HepG2 (cell line): ENCODE measurements at regions not wholly inside any gene's neighbourhood (a gene's known extent, or its start where the extent isn't known, plus 50 kb on each side); places are given as distances from the start of the nearest gene placed in this dataset.

Experiments used
- ATAC-seq: fragments of 200-7000 bp; cut with Tn5 transposase; 3 replicates; pipeline ENCODE4 v1.9.1; 2020; ENCODE audit warnings: mild to moderate bottlenecking, moderate library complexity
- BruUV-seq: library from RNA; stranded (reverse); fragments of 400-500 nt; replicated peaks from 2 replicates; lab custom pipeline; 2021; lab: Mats Ljungman, UMichigan
- CTCF ChIA-PET: fragments of 300-600 bp; formaldehyde crosslinking; extraction: SDS; loops from one replicate; lab custom pipeline; 2021; ENCODE audit warnings: low total read pairs, inconsistent platforms, low intra/inter-chr PET ratio; lab: Yijun Ruan, JAX
- POLR2A ChIA-PET: fragments of 350-600 bp; sonication (Branson Sonifier 250); formaldehyde crosslinking; loops from one replicate; lab custom pipeline; 2020; ENCODE audit warnings: antibody characterized with exemption, inconsistent platforms; lab: Yijun Ruan, JAX
- DNase-seq: peaks from one replicate; pipeline ENCODE4 v3.0.0-alpha.2; 2015; ENCODE audit warnings: low spot score
- FAIRE-seq: peaks from 3 replicates; lab custom pipeline; 2011; peaks lifted over from hg19 to GRCh38; lab: Jason Lieb, UNC
- H2AFZ ChIP-seq: one replicate; pipeline ENCODE4 v1.6.1; 2011; ENCODE audit warnings: low read length, inconsistent platforms
- H3K27ac ChIP-seq: fragments of 300-600 bp; 3 replicates; pipeline ENCODE4 v1.8.0; 2011; ENCODE audit warnings: mixed run types, mild to moderate bottlenecking, mixed read lengths, low read length, inconsistent platforms; ENCODE audit not compliant: insufficient read depth; ENCODE audit errors: extremely low read length
- H3K27me3 ChIP-seq, 2 experiments: fragments of 200-600 bp in 1 of 2; 2 replicates in 1 of 2; 3 replicates in 1 of 2; pipeline versions ENCODE4 v1.6.0 to v1.8.0; 2011; ENCODE audit warnings: low read length in 2 of 2, mild to moderate bottlenecking in 2 of 2, moderate library complexity in 2 of 2, inconsistent platforms in 1 of 2; ENCODE audit not compliant: insufficient read depth in 2 of 2, control insufficient read depth in 1 of 2
- H3K36me3 ChIP-seq, 2 experiments: fragments of 200-600 bp in 1 of 2; replicated peaks in 1 of 2; 2 replicates in 1 of 2; 3 replicates in 1 of 2; pipeline versions ENCODE4 v1.5.1 to v1.8.0; 2011; ENCODE audit warnings: low read length in 2 of 2, inconsistent platforms in 1 of 2; ENCODE audit not compliant: insufficient read depth in 2 of 2, control insufficient read depth in 1 of 2
- H3K4me1 ChIP-seq: 2 replicates; pipeline ENCODE4 v1.5.1; 2012; ENCODE audit warnings: low read length, inconsistent platforms; ENCODE audit not compliant: insufficient read depth
- H3K4me2 ChIP-seq: 2 replicates; pipeline ENCODE4 v1.6.0; 2011; ENCODE audit warnings: low read depth, low read length, inconsistent platforms
- H3K4me3 ChIP-seq, 3 experiments: fragments of 200-600 bp in 1 of 3; sonication (generic), shearing (Covaris generic) in 1 of 3; replicated peaks in 1 of 3; 2 replicates each; pipeline ENCODE4 v1.5.1; 2011 to 2016; ENCODE audit warnings: low read length in 3 of 3, inconsistent platforms in 2 of 3, low read depth in 2 of 3, mild to moderate bottlenecking in 2 of 3, control low read depth in 1 of 3, mixed read lengths in 1 of 3; ENCODE audit not compliant: insufficient read depth in 1 of 3
- H3K79me2 ChIP-seq: one replicate; pipeline ENCODE4 v1.6.1; 2011; ENCODE audit warnings: low read length, inconsistent platforms; ENCODE audit not compliant: insufficient read depth
- H3K9ac ChIP-seq: 2 replicates; pipeline ENCODE4 v1.6.0; 2011; ENCODE audit warnings: mild to moderate bottlenecking, low read depth, low read length, inconsistent platforms; ENCODE audit not compliant: insufficient read depth
- H3K9me3 ChIP-seq: 2 replicates; pipeline ENCODE4 v1.5.1; 2012; ENCODE audit warnings: mild to moderate bottlenecking, low read length
- H4K20me1 ChIP-seq: 2 replicates; pipeline ENCODE4 v1.6.0; 2011; ENCODE audit warnings: inconsistent platforms, mild to moderate bottlenecking, low read length, moderate library complexity; ENCODE audit not compliant: insufficient read depth
- FOXM1 ChIP-seq: sonication (generic); formaldehyde crosslinking; IDR thresholded peaks from 2 replicates; pipeline ENCODE4 v1.5.0; 2020; ENCODE audit warnings: missing genetic modification reagents
- HNF4A ChIP-seq: sonication (generic); formaldehyde crosslinking; IDR thresholded peaks from 2 replicates; pipeline ENCODE4 v1.4.0; 2020; ENCODE audit warnings: missing genetic modification reagents
- KLF11 ChIP-seq: IDR thresholded peaks from 2 replicates; pipeline ENCODE4 v1.6.1; 2016; ENCODE audit warnings: missing compliant biosample characterization
- MIER2 ChIP-seq: IDR thresholded peaks from 2 replicates; pipeline ENCODE4 v1.6.1; 2016; ENCODE audit warnings: missing biosample characterization, missing genetic modification reagents
- NFE2 ChIP-seq: sonication (generic); formaldehyde crosslinking; IDR thresholded peaks from 2 replicates; pipeline ENCODE4 v1.4.0; 2020; ENCODE audit warnings: missing genetic modification reagents
- POLR2AphosphoS2 ChIP-seq: IDR thresholded peaks from 2 replicates; pipeline ENCODE4 v1.6.1; 2011; ENCODE audit warnings: low read depth, low read length, improper control_type of control experiment
- SP1 ChIP-seq, 2 experiments: fragments of 450-650 bp in 1 of 2; sonication (generic) in 1 of 2; formaldehyde crosslinking in 1 of 2; IDR thresholded peaks; 2 replicates each; pipeline versions ENCODE4 v1.4.0 to v1.6.1; 2016 to 2020; ENCODE audit warnings: missing genetic modification reagents in 1 of 2
- THYN1 ChIP-seq: sonication (generic); formaldehyde crosslinking; IDR thresholded peaks from 2 replicates; pipeline ENCODE4 v1.8.1; 2023; ENCODE audit warnings: low read depth, mild to moderate bottlenecking, moderate library complexity, missing genetic modification reagents, borderline replicate concordance
- ZBTB3 ChIP-seq: sonication (generic); formaldehyde crosslinking; IDR thresholded peaks from 2 replicates; pipeline ENCODE4 v1.4.0; 2020; ENCODE audit warnings: low read depth, mild to moderate bottlenecking, moderate library complexity, missing genetic modification reagents, borderline replicate concordance
- ZNF10 ChIP-seq: sonication (generic); formaldehyde crosslinking; IDR thresholded peaks from 2 replicates; pipeline ENCODE4 v1.4.0; 2020; ENCODE audit warnings: mild to moderate bottlenecking, low read depth, missing genetic modification reagents, borderline replicate concordance
- ZNF496 ChIP-seq: sonication (generic); formaldehyde crosslinking; IDR thresholded peaks from 2 replicates; pipeline ENCODE4 v1.8.1; 2023; ENCODE audit warnings: mild to moderate bottlenecking, moderate library complexity, missing genetic modification reagents; ENCODE audit not compliant: insufficient replicate concordance
- WGBS: methylation state at CpG from one replicate; pipeline ENCODE4 v1.1.6; 2017; ENCODE audit warnings: low lambda C conversion rate; 5-methylcytosine and 5-hydroxymethylcytosine counted together
- in situ Hi-C: cut with HindIII; loops from 2 replicates; pipeline ENCODE4 v1.10.0; 2017; ENCODE audit warnings: low pct_unique_long_range_greater_than_20kb; ENCODE audit not compliant: extremely low pct_ligation_motif_present
- intact Hi-C: fragments of 100-400 bp; cut with micrococcal nuclease; formaldehyde crosslinking; loops from one replicate; pipeline ENCODE4 v1.10.0; 2022; ENCODE audit not compliant: unreplicated experiment
- TF ChIP-seq, protein P1 (sequence below): sonication (generic); formaldehyde crosslinking; IDR thresholded peaks from 2 replicates; pipeline ENCODE4 v1.5.0; 2020; ENCODE audit warnings: missing genetic modification reagents, mild to moderate bottlenecking, borderline replicate concordance
- TF ChIP-seq, protein P2 (sequence below): sonication (generic); formaldehyde crosslinking; IDR thresholded peaks from 2 replicates; pipeline ENCODE4 v1.5.0; 2020; ENCODE audit warnings: mild to moderate bottlenecking, missing genetic modification reagents, borderline replicate concordance
- TF ChIP-seq, protein P3 (sequence below): fragments of 450-650 bp; IDR thresholded peaks from 2 replicates; pipeline ENCODE4 v1.6.1; 2017

DNA sequence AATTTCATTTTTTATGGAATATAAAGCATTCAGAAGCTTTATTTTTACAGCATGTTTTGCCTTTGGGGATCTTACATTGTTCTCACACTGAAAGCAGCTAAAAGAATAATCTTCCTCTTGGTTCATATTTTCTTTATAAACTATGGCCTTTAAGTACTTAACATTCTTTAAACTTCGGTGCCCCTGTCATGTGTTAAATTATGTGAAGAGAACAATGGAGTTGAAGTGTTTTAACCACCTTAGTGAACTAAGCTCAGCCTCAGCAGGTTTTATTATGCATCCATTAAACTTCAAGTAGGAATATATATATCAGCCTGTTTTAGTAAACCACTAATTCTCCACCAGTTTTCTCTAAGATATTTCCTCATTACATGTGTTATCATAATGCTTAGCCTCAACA is 371.4 kb upstream of the CDH18 start:
- WGBS = 0% methylated on average over 1 of the region's 1 CpG
- H3K4me3 ChIP-seq = no peak overlapping the region
- no peaks in the 10 kb centered on the region for H3K4me1 ChIP-seq
- ChIA-PET CTCF (no interaction called here), POLR2A (no interaction called here)
- in situ Hi-C loops (no loop called here), intact Hi-C loops (no loop called here)
- no peaks in the 10 kb centered on the region for H3K9me3 ChIP-seq
- H4K20me1 ChIP-seq = no peaks in the 10 kb centered on the region
- no peak for DNase-seq
- H2AFZ ChIP-seq = no peak overlapping the region
- H3K36me3 ChIP-seq = no peaks in the 10 kb centered on the region
- no peak for ATAC-seq
- no peak overlapping the region for H3K9ac ChIP-seq
- BruUV-seq = no TSS peak
- TF ChIP-seq ZNF10 (CRISPR knock-in tag) (no peak), ZBTB3 (CRISPR knock-in tag) (no peak), MIER2 (CRISPR knock-in tag) (no peak), THYN1 (CRISPR knock-in tag) (no peak), KLF11 (CRISPR knock-in tag) (no peak), NFE2 (no peak), SP1 (IDR thresholded peaks at IDR 0.05) (no peak), SP1 (CRISPR knock-in tag; IDR thresholded peaks at IDR 0.05) (no peak), POLR2AphosphoS2 (no peak), FOXM1 (no peak), ZNF496 (CRISPR knock-in tag) (no peak), HNF4A (no peak)
- TF ChIP-seq, protein P1, sequence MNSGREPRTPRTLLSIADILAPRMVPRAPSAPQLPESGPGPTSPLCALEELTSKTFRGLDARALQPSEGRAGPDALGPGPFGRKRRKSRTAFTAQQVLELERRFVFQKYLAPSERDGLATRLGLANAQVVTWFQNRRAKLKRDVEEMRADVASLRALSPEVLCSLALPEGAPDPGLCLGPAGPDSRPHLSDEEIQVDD (CRISPR knock-in tag) = no peak
- TF ChIP-seq, protein P2, sequence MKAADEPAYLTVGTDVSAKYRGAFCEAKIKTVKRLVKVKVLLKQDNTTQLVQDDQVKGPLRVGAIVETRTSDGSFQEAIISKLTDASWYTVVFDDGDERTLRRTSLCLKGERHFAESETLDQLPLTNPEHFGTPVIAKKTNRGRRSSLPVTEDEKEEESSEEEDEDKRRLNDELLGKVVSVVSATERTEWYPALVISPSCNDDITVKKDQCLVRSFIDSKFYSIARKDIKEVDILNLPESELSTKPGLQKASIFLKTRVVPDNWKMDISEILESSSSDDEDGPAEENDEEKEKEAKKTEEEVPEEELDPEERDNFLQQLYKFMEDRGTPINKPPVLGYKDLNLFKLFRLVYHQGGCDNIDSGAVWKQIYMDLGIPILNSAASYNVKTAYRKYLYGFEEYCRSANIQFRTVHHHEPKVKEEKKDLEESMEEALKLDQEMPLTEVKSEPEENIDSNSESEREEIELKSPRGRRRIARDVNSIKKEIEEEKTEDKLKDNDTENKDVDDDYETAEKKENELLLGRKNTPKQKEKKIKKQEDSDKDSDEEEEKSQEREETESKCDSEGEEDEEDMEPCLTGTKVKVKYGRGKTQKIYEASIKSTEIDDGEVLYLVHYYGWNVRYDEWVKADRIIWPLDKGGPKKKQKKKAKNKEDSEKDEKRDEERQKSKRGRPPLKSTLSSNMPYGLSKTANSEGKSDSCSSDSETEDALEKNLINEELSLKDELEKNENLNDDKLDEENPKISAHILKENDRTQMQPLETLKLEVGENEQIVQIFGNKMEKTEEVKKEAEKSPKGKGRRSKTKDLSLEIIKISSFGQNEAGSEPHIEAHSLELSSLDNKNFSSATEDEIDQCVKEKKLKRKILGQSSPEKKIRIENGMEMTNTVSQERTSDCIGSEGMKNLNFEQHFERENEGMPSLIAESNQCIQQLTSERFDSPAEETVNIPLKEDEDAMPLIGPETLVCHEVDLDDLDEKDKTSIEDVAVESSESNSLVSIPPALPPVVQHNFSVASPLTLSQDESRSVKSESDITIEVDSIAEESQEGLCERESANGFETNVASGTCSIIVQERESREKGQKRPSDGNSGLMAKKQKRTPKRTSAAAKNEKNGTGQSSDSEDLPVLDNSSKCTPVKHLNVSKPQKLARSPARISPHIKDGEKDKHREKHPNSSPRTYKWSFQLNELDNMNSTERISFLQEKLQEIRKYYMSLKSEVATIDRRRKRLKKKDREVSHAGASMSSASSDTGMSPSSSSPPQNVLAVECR = no peak
- TF ChIP-seq, protein P3, sequence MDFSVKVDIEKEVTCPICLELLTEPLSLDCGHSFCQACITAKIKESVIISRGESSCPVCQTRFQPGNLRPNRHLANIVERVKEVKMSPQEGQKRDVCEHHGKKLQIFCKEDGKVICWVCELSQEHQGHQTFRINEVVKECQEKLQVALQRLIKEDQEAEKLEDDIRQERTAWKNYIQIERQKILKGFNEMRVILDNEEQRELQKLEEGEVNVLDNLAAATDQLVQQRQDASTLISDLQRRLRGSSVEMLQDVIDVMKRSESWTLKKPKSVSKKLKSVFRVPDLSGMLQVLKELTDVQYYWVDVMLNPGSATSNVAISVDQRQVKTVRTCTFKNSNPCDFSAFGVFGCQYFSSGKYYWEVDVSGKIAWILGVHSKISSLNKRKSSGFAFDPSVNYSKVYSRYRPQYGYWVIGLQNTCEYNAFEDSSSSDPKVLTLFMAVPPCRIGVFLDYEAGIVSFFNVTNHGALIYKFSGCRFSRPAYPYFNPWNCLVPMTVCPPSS = no peak
- no peak for FAIRE-seq
- H3K27ac ChIP-seq = no peak overlapping the region
- H3K27me3 ChIP-seq = no peaks in the 10 kb centered on the region
- H3K79me2 ChIP-seq = no peaks in the 10 kb centered on the region
- H3K4me2 ChIP-seq = no peak overlapping the region
